Stimulated activated CD4-positive, alpha-beta T cell treated with anti-CD3 and anti-CD28 coated beads, TNF-alpha, amount 100 ng/mL, for 1 hour (primary cell): ENCODE measurements at regions not wholly inside any gene's neighbourhood (a gene's known extent, or its start where the extent isn't known, plus 50 kb on each side); places are given as distances from the start of the nearest gene placed in this dataset.
"Not testable (repeated sequence)": the region's sequence is repeated elsewhere in the genome, so short reads cannot be mapped to it uniquely, and the experiment has no call there.

Experiments
- DNase-seq, 3 donors: peaks; one replicate each; pipeline ENCODE4 v3.0.0-alpha.2; 2020; ENCODE audit warnings: low read depth in 3 of 3, low spot score in 1 of 3

DNA sequence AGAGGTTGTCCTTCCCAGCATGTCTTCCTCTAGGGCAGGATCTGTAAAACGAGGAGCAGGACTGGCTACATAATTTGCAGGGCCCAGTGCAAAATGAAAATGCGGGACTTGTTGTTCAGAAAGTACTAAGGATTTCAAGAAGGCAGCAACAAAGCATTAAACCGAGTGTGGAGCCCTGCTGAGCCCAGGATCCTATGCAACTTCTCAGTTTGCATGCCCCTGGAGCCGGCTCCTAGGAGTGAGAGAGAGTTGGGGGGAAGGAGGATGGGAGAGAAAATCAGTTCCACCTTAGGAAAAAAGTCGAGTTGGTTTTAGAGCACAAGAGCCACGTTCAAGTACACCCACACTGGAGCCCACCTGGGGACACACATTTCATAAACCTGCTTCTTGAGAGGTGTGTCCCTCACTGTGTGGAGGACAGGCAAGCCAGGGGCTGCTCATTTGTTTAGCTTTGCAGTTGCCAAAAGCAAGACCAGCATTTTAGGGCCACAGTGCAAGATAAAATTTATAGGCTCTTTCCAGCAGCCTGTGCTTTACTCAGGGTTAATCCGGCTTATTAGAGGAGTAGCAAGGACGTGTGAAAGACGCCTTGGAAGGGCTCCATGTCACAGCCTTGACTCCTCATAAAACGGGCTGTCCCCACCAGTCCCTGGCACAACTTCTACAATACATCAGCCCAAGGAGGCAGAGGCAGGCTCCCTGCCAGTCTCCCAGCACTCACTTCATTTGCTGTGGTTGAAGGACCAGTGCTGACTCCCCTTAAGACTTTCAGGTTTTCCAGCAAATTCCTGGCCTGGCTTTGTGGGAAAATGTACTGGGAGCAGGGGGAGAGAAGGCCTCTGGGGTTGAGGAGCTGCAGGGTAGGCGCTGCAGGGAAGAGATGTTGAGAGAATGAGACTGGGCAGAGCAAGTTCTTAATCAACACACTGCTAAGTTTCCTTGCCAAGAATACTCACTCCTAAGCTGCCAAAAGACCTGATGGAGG, 159.7 kb upstream of the SEMA6A start:
- DNase-seq: no peak

DNA sequence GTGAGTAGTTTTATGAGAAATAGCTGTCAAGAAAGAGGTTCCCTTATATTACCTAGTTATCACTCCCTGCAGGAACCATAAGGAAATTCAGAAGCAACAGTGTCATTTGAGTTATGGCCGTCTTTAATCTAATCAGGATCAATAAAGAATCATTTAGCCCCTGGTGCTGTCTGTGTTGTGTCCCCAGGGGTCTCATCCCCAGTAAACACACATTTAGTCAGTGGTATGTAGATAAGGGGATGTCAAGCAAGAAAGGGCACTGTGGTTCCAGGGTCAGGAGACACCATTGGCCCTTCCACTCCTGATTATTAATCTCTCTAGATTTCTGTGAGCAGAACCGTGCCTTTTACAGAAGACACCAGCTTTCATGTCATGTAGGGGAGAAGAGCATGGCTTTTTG, 158.0 kb upstream of the SEMA6A start:
- no peak for DNase-seq

DNA sequence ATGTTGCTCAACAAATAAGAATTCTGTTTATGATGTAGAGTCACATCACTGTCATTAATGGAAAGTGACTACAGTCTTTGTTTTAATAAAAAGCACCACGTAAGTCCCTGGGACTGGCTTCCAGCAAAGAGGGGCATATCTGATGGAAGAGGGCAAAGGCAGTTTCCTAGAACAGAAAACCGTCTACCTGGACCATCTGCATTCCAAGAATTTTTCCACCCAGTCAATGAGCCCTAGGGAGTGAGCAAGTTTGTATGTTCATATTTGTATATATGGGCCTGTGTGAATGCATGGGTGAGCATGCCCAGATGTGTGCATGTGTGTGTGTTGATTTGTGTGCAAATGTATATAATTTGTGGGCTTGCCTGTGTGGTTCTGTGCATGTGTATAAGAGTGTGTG, 156.8 kb upstream of the SEMA6A start:
- no peak for DNase-seq

DNA sequence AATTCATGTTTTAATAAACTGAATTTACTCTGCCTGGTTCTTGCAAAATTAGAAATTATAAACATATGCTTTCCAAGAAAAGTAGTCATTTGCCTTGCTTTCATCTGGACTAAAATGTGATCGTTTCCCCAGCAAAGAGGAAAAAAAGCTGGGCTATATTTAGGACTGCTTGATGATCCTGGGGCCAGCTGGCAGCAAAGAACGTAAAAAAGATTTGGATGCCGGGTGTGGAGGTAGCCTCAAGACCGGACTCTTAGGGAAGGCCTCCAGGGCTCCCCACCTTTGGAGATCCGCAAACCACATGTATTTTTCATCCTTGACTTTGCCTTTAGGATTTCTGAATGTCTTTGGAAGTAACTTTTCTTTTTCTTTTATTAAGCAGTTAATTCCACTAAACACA, 156.1 kb upstream of the SEMA6A start:
- no peak for DNase-seq

DNA sequence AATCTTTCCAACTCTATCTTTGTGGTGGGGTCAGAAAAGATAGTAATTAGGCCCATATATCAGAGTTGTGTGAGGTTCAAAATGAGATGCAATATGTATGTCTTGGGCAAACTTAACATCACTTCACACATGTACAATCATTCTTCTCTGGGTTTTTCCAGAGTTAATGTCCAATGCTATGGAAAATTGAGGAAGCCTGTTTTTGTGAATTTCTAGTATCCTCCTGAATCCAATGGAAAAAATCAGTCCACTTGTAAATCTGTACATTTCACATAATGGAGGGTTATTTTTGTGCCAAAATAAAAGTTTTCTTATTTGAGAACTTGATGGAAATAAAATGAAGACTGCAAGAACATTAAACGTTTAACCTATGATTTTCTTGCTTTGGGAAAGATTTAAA, 155.6 kb upstream of the SEMA6A start:
- DNase-seq: no peak

DNA sequence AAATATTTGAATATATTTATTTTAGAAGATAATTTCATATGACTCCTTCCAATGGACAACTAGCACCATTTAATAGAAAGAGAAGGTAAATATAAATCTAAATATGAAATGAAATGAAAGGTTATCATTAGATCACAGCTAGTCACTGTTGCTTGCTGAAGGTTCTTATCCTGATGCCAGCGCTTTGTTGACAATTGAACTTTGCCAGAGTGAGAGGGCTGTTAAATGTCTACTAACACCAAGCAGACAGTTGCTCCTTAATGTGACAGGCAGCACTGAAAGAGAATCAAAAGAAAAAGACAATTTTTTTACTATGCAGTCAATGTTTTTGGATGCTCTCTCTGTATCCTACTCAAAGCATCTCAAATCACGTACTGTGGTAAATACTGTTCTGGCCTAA, 152.6 kb upstream of the SEMA6A start:
- no peak for DNase-seq

DNA sequence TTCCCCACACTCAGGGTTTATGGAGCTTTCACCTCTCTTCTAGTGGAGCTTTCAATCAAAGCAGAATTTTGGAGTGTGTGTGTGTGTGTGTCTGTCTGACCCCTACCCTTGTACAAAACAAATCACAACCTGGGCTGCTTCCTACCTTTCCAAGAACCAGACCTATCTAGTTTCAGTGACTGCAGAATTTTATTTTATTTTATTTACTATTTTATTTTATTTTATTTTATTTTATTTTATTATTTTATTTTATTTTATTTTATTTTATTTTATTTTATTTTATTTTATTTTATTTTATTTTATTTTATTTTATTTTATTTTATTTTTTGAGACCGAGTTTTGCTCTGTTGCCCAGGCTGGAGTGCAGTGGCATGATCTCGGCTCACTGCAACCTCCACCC, 151.6 kb upstream of the SEMA6A start:
- not testable (repeated sequence) for DNase-seq

DNA sequence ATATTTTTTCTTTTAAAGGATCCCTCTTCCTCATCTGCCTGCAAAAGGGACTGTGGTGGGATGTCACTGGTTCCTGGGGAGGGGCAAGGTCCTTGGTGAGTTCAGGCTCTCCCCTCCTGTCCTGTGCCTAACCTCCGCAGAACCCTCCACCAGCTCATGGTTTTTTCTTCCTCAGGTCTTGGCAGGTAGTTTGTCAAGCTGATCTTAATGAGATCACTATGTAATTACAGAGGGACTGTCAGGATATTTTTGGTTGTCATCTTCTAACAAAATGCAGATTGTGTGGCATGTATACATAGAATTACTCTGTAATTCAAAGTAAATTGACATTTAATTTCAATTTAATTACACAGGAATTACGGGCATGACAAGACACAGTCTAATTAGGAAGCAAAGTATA, 150.3 kb upstream of the SEMA6A start:
- DNase-seq: no peak

DNA sequence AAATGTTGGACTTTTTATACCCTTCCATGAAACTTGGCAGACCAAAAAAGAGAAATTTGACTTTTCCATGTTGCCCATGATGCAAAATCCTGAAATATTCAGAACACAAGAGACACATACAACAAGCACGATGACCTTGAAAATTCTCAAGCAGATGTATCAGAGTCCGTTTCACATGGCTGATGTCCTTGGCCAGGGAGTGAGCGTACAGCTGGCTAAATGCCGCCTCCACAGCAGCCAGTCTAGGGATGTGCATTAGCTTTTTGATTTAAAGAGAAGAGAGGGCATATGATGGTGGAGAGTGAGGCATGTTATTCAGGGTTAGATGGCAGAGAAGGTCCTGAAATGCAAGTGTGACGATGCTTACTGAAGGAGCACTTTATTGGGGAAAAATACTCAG, 148.0 kb upstream of the SEMA6A start:
- no peak for DNase-seq

DNA sequence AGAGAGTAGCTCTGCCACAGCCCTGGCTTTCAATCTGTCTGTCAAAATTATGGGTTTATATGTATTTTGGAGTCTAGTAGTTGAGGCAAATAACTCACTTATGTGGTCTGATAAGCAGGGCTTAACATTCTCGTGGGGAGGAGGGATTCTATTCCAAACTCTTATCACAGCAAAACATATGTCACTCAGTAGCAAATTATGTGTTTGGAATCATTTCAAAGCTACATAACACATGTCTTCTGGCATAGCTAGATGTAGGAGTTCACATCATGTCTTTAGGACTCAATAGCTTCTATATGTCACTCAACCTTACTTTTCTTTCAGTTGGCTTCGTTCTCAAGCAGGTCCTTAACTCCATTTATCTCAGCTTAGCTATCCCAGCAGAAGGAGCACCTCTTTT, 144.5 kb upstream of the SEMA6A start:
- no peak for DNase-seq

DNA sequence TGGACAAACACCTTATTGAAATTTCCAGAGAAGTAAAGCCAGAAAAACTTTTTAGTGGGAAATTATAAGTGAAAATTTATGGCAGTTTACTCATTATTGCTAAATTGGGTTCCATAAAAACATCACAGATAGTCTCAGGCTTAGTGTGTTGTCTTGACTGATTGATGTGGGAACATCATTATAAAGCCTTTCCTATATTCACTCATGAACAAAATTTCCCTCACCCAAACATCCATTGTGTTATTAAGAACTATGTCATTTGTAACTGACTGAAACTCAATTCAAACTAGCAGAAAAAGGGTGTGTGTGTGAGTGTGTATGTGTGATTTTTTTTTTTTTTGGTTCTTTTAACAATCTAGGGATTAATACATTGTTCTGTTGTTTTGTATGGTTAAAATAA, 143.7 kb upstream of the SEMA6A start:
- DNase-seq: no peak

DNA sequence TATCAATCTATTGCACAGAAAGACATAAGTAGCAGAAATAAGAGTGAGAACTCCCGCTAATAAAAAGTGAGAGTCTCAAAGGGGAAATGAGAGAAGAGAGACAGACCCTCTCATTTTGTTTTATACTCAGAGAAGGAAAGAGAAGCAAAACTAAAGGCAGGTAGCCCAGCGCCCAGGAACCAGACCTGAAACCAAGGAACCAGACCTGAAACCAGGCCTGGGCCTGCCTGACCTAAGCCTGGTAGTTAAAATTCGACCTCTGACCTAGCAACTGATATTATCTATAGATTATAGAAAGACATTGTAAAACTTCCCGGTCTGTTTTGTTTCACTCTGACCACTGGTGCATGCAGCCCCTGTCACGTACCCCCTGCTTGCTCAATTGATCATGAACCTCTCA, 134.5 kb upstream of the SEMA6A start:
- no peak for DNase-seq

DNA sequence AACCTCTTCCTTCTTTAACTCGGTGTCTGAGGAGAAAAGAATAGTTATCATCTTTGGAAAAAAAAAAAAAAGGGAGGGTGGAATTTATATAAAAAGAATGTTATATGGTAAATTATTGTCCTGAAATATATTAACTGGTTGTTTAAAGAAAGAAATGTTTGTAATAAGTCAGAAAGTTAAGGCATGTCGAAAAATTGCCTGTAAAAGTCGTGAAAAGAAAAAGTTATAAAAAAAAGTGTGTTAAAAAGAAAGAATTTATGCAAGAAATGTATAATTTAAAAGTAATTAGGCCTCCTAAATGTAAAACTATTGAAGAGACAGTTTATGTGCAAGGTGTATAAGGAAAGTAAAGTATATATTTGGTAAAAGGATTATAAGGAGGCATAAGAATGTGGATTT, 130.5 kb upstream of the SEMA6A start:
- not testable (repeated sequence) for DNase-seq

DNA sequence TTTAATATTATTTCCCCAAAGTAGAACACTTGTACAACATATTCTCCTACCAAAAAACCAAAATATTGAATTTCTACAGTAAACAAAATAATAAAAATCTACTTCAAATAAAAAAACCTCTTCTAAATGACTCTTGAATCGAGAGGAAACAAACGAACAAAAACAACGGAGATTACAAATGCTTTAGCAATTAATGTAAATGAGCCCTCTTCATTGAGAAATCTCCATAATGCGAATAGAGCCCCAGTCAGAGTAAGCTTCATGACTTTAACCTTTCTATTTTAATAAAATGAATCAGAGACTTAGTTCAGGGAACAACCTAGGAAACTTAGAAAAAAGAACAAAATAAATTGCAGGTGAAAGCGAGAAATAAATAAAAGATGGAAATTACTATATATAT, 129.3 kb upstream of the SEMA6A start:
- DNase-seq: no peak

DNA sequence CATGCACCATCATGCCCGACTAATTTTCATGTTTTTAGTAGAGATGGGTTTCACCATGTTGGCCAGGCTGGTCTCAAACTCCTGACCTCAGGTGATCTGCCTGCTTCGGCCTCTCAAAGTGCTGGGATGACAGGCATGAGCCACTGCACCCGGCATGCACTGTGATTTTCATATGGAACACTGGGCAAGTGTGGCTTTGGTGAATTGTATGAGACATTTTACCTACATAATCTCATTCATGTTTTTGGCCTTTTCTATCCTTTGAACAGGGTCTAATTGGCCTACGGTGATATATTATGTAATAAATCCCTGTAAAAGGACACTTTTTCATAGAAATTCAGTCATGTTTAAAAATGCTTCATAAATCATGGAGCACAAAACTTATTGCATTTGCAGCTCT, 128.7 kb upstream of the SEMA6A start:
- no peak for DNase-seq

DNA sequence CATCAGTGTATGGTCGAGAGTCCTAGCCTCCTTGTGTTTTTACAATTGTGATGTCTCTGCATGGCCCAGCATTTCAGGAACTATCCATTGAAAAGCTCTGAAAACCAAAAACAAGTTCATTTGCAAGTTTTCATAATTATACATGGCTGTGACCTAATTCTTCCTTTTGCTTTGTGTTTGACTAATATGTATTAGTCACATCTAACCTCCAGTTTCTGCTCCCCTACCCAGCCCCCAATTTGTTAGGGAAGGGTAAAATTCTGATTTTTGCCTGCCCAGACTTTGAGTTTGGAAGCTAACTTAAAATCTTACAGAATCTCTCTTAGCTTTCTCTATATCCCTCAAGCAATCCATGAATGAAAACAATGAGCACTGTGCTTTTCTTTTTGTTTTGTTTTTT, 128.2 kb upstream of the SEMA6A start:
- DNase-seq: no peak

DNA sequence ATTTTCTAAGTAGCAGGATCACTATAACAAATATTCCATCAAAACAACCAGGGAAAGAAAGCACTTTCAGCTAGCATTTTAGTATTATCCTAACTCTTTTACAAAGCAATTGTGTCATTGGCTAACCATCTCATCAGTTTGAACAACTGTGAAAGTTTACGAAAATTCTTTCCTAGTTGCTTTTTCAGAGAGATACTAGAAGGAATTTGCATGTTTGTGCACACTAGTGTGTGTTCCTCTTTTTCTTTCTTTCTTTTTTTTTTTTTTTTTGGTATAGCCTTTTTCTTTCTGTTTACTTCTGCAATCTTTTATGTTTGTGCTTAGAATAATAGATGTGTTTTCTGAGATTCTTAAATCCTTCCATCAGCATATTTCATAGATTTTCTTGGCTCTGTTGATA, 124.7 kb upstream of the SEMA6A start:
- DNase-seq: no peak

DNA sequence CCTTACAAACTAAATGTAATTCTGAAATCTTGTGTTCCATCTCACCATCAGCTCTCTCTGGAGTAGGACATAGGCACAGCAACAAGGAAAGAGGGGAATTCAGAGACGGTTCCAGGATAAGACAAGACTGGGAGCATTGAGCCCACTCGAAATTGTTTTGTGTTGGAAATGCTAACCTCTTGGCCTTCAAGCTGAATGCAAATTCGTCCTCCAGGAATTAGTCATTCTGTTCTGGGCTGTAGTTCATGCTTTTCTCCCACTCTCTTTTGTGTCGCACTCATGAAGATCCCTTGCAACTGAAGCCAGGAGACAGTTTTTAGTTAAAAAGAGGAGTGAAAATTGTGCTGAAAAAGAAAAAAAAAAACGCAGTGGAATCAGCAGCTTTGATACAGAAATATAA, 121.7 kb upstream of the SEMA6A start:
- no peak for DNase-seq

DNA sequence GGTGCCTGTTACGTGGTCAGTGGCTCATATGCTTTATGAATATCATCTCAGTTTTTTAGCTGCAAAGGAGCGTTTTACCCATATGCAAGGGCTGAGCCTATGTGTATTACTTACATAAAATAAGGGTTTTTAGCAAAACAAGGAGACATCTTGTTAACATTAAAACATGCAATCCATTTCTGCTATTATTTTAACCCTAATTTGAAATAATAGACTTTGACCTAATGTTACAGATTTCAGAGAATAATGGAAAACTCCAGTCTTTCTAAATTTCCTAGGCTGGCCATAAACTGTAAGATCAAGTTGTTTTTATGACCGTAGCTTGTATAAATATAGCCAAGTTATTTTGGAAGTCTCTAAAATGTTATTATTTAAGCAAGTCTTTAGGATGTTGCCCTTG, 121.1 kb upstream of the SEMA6A start:
- DNase-seq: no peak

DNA sequence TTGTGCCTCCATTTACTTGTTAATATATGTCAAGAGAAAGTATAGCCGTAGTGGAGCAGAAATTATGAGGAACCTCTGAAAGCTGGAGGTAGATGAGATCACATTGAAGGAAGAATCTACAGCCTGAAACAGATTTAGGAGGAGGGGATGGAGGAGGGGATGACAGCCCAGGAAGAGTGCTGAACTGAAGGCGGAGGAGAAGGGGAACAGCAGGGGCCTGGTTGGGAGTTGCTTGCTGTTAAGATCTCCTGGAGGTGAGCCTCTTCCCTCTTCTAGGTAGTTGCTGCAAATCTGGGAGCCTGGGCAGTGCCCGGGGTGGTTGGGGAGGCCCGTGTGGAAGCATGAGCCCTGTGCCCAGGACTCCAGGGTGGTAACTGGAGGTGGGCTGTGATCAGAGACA, 111.8 kb upstream of the SEMA6A start:
- no peak for DNase-seq

DNA sequence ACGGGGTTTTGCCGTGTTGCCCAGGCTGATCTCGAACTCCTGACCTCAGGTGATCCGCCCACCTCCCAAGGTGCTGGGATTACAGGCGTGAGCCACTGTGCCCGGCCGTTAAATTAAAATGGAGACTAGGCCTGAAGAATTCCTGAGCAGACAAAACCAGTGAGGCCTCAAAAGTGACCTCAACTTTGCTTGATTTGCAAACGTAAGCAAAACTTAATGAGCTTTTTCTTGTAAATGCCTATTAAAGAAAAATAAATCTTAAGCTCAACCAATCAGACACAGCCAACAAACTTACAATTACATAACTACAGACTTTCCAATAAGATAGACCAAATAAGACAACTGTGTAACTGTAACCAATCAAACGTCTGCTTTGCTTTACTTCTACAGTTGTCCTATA, 111.3 kb upstream of the SEMA6A start:
- DNase-seq: no peak

DNA sequence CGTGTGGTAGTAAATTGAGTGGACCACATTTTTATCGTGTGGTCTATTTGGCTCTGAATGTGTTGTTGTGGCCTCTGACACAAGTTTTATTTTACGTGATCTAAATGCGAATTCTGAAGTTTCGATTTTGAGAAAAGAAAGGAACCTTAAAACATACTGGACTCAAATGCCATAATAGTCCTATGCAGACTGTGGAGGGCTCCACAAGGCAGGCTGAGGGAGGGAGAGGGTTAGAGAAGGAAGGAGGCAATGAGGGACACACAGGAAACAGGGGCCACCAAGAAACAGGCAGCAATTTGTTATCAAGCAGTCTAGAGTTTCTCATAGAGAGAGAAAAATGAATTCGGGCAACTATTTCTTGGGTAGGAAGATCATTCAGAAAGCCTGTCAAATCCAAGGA, 110.4 kb upstream of the SEMA6A start:
- DNase-seq: no peak

DNA sequence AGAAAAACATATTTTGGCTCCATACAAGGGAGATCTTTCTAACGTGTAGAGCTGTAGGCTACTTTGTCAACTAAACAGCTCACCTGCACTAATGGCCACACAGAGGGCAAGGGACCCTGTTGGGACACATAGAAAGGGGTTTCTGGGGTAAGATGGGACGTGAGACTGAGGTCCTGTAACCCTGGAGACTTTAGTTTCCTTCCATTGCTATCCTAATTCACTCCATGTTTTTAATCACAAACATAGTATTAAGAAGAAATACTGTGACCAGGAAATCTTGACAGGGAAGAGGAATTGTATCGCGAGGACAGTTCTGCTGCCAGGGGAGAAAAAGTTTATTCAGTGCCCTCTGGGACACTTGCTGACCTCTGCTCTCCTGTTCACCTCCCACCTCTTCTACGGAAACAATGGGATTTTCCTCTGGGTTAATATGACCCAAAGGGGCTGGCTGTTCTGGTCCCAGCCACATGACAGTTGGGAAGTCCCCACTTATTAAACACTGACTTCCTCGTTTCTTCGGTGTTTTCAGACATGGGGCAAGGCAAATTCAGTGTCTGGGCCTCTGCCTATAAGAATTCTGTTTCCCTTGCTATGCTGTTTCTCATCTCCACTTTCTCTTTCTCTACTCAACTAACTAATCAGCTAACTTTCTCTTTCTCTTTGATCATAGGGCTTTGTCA, 106.9 kb upstream of the SEMA6A start:
- no peak for DNase-seq
